BLaER1 (cell line): ENCODE measurements at regions not wholly inside any gene's neighbourhood (a gene's known extent, or its start where the extent isn't known, plus 50 kb on each side); places are given as distances from the start of the nearest gene placed in this dataset.
"Not testable (repeated sequence)": the region's sequence is repeated elsewhere in the genome, so short reads cannot be mapped to it uniquely, and the experiment has no call there.

Source experiments
- H3K27ac ChIP-seq: shearing (Covaris generic); formaldehyde crosslinking; 2 replicates; pipeline ENCODE4 v1.8.1; 2022
- H3K27me3 ChIP-seq: shearing (Covaris generic); formaldehyde crosslinking; 2 replicates; pipeline ENCODE4 v1.8.1; 2022
- H3K36me3 ChIP-seq: shearing (Covaris generic); formaldehyde crosslinking; 2 replicates; pipeline ENCODE4 v1.8.1; 2022
- H3K4me1 ChIP-seq: shearing (Covaris generic); formaldehyde crosslinking; 2 replicates; pipeline ENCODE4 v1.8.1; 2022
- H3K4me2 ChIP-seq: shearing (Covaris generic); formaldehyde crosslinking; 2 replicates; pipeline ENCODE4 v1.8.1; 2022
- H3K4me3 ChIP-seq: shearing (Covaris generic); formaldehyde crosslinking; 2 replicates; pipeline ENCODE4 v1.8.1; 2022
- H3K9ac ChIP-seq: shearing (Covaris generic); formaldehyde crosslinking; 2 replicates; pipeline ENCODE4 v1.8.1; 2022
- H3K9me3 ChIP-seq: shearing (Covaris generic); formaldehyde crosslinking; 2 replicates; pipeline ENCODE4 v1.8.1; 2022
- H4K20me1 ChIP-seq: shearing (Covaris generic); formaldehyde crosslinking; 2 replicates; pipeline ENCODE4 v1.8.1; 2022
- Cebpa-rat ChIP-seq: shearing (Covaris generic); IDR thresholded peaks from 2 replicates; pipeline ENCODE4 v1.8.1; 2022

- TF ChIP-seq Cebpa-rat = no peak
- no peak overlapping the region for H3K4me3 ChIP-seq
- H3K9ac ChIP-seq = no peak overlapping the region
- H3K27me3 ChIP-seq = no peaks in the 10 kb centered on the region
- H3K27ac ChIP-seq = no peak overlapping the region
- H4K20me1 ChIP-seq = no peaks in the 10 kb centered on the region
- peaks cover 27% of the 10 kb centered on the region for H3K9me3 ChIP-seq
- H3K4me1 ChIP-seq = no peaks in the 10 kb centered on the region
- no peaks in the 10 kb centered on the region for H3K36me3 ChIP-seq
- no peak overlapping the region for H3K4me2 ChIP-seq
These were observed 542.9 kb downstream of the CDH9 start for GRCh38 chr5:26495437-26495836.

DNA sequence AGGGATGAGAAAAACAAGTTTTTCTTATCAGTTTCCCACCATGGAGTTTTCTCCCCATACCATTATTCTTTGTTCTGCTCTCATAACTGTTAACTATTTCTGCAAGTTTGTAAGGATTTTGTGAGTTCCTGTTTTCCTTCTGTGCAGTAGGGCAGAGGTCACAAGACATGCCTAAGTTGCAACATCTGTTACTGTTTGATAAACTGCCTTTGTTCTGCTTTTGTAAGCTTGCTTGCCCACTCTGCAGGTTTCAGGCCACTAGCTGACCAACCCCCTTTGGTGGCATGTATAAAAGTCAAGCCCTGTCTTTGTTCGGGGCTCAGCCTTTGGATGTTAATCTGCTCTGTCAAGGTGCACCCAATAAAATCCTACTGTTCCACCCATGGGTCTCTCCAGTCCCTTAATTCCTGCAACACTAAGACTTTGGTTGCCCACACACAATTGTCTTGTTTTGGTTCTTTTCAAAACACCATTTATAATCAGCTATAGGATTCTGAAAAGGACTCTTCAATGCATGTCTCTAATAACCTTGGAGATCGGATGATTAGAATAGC, 545.4 kb downstream of the CDH9 start:
- no peak overlapping the region for H3K9ac ChIP-seq
- no peak overlapping the region for H3K27ac ChIP-seq
- H3K4me1 ChIP-seq = no peaks in the 10 kb centered on the region
- no peaks in the 10 kb centered on the region for H3K27me3 ChIP-seq
- H3K4me2 ChIP-seq = no peak overlapping the region
- H4K20me1 ChIP-seq = no peaks in the 10 kb centered on the region
- peaks cover 29% of the 10 kb centered on the region for H3K9me3 ChIP-seq
- no peak for TF ChIP-seq Cebpa-rat
- H3K4me3 ChIP-seq = no peak overlapping the region
- H3K36me3 ChIP-seq = no peaks in the 10 kb centered on the region

DNA sequence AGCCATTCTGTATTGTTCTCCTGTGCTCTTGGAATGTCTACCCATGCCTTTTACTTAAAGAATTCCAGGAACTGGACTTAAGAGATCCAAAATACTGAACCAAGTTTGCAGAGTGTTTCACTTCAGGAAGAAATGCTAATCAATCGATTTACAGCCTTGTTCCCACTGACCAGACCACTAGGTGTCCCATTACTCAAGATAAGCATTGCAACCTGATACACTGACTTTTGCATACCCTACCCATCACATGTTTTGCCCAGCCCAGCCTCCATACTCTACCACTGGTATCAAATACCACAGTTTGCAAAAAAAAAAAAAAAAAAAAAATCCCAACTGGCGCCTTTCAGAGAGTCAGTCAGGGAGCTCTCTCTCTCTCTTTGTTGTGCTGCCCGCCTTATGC, 550.8 kb downstream of the CDH9 start:
- Histone ChIP-seq H3K4me2 (no peak overlapping the region), H3K9ac (no peak overlapping the region), H3K27ac (no peak overlapping the region), H3K36me3 (no peaks in the 10 kb centered on the region), H3K4me1 (no peaks in the 10 kb centered on the region), H3K9me3 (peaks cover 14% of the 10 kb centered on the region), H3K4me3 (no peak overlapping the region), H3K27me3 (no peaks in the 10 kb centered on the region), H4K20me1 (no peaks in the 10 kb centered on the region)
- no peak for TF ChIP-seq Cebpa-rat

DNA sequence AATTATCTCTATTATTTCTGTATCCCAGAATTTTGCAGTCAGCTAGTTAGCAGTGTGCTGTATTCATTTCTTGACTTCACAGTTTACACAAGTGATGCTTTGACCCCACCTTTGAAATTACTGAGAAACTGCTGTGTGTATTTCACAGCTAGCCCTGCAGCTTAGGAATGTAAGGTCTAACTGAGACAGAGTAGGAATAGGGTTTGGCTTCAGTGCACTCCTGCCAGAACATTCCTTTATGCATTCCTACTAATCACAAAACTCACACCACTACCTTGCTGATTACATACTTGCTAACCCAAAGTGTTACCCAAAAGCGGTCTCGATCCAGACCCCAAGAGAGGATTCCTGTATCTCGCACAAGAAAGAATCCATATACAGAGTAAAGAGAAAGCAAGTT, 551.8 kb downstream of the CDH9 start:
- TF ChIP-seq Cebpa-rat = no peak
- no peaks in the 10 kb centered on the region for H3K27me3 ChIP-seq
- no peaks in the 10 kb centered on the region for H4K20me1 ChIP-seq
- no peaks in the 10 kb centered on the region for H3K36me3 ChIP-seq
- H3K4me1 ChIP-seq = no peaks in the 10 kb centered on the region
- no peak overlapping the region for H3K4me2 ChIP-seq
- H3K9ac ChIP-seq = no peak overlapping the region
- peaks cover 13% of the 10 kb centered on the region for H3K9me3 ChIP-seq
- no peak overlapping the region for H3K27ac ChIP-seq
- no peak overlapping the region for H3K4me3 ChIP-seq

GRCh38 chr5:26485146-26485860, 553.1 kb downstream of the CDH9 start:
- H3K4me2 ChIP-seq = not testable (repeated sequence)

GRCh38 chr5:26482810-26483375, 555.5 kb downstream of the CDH9 start:
- TF ChIP-seq Cebpa-rat = no peak
- no peak overlapping the region for H3K9ac ChIP-seq
- no peaks in the 10 kb centered on the region for H3K36me3 ChIP-seq
- H3K27me3 ChIP-seq = no peaks in the 10 kb centered on the region
- no peaks in the 10 kb centered on the region for H3K4me1 ChIP-seq
- H3K4me3 ChIP-seq = no peak overlapping the region
- no peak overlapping the region for H3K4me2 ChIP-seq
- H3K27ac ChIP-seq = no peak overlapping the region
- H3K9me3 ChIP-seq = peaks cover 8% of the 10 kb centered on the region
- H4K20me1 ChIP-seq = no peaks in the 10 kb centered on the region

More at GRCh38 chr5:26485146-26485860, 553.1 kb downstream of the CDH9 start:
- not testable (repeated sequence) for H3K36me3 ChIP-seq, H3K9ac ChIP-seq, H3K4me1 ChIP-seq, H4K20me1 ChIP-seq, H3K27me3 ChIP-seq, H3K27ac ChIP-seq, H3K4me3 ChIP-seq, H3K9me3 ChIP-seq

- no peaks in the 10 kb centered on the region for H3K27me3 ChIP-seq
- no peak overlapping the region for H3K27ac ChIP-seq
- H4K20me1 ChIP-seq = no peaks in the 10 kb centered on the region
- no peak overlapping the region for H3K4me2 ChIP-seq
- no peak overlapping the region for H3K9ac ChIP-seq
- peaks cover 8% of the 10 kb centered on the region for H3K9me3 ChIP-seq
- no peak for TF ChIP-seq Cebpa-rat
- H3K4me3 ChIP-seq = no peak overlapping the region
- H3K4me1 ChIP-seq = no peaks in the 10 kb centered on the region
- no peaks in the 10 kb centered on the region for H3K36me3 ChIP-seq
These were observed 556.1 kb downstream of the CDH9 start for GRCh38 chr5:26482076-26482809.

DNA sequence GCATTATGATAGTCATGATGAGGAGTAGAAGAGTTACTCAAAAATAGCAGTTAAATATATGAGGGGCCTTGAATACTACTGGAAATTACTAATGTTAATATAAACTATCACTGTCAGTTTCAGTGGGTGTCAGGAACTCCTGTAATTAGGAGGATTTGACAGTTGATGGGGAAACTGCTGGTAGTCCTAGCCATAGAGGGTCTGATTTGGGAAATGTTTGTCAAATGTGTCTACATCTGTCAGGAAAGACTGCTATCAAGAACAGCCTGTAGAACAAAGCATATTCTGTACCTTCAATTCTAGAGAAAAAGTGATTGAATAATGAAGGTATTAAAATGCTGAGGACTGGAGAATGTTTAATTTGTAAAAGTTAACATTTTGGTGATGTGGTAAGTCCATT, 567.9 kb downstream of the CDH9 start:
- H3K27me3 ChIP-seq = no peaks in the 10 kb centered on the region
- no peaks in the 10 kb centered on the region for H3K36me3 ChIP-seq
- no peaks in the 10 kb centered on the region for H3K4me1 ChIP-seq
- H4K20me1 ChIP-seq = no peaks in the 10 kb centered on the region
- H3K4me2 ChIP-seq = no peak overlapping the region
- H3K9ac ChIP-seq = no peak overlapping the region
- H3K27ac ChIP-seq = no peak overlapping the region
- no peak for TF ChIP-seq Cebpa-rat
- H3K9me3 ChIP-seq = no peaks in the 10 kb centered on the region
- no peak overlapping the region for H3K4me3 ChIP-seq

DNA sequence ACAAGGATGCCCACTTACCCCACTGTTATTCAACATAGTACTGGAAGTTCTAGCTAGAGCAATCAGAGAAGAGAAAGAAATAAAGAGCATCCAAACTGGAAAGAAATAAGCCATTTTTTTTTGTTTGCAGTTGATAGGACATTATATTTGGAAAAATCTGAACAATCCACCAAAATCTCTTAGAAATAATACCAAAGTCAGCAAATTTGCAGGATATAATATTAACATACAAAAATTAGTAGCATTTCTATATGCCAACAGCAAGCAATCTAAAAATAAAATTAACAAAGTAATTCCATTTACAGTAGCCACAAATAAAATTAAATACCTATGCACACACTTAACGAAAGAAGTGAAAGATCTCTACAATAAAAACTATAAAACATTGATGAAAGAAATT, 599.3 kb downstream of the CDH9 start:
- Histone ChIP-seq H3K9me3 (no peaks in the 10 kb centered on the region), H3K9ac (no peak overlapping the region), H3K36me3 (no peaks in the 10 kb centered on the region), H3K4me2 (no peak overlapping the region), H3K27ac (no peak overlapping the region), H3K27me3 (no peaks in the 10 kb centered on the region), H4K20me1 (no peaks in the 10 kb centered on the region), H3K4me1 (no peaks in the 10 kb centered on the region), H3K4me3 (no peak overlapping the region)
- TF ChIP-seq Cebpa-rat = no peak

- no peak overlapping the region for H3K9ac ChIP-seq
- no peaks in the 10 kb centered on the region for H3K9me3 ChIP-seq
- no peak overlapping the region for H3K4me2 ChIP-seq
These were observed 603.7 kb downstream of the CDH9 start for GRCh38 chr5:26434688-26435087.

More at GRCh38 chr5:26434688-26435087, 603.7 kb downstream of the CDH9 start:
- Histone ChIP-seq H3K27ac (no peak overlapping the region), H3K27me3 (no peaks in the 10 kb centered on the region), H3K36me3 (no peaks in the 10 kb centered on the region), H3K4me1 (no peaks in the 10 kb centered on the region), H3K4me3 (no peak overlapping the region), H4K20me1 (no peaks in the 10 kb centered on the region)
- TF ChIP-seq Cebpa-rat = no peak
